NCI-H526 (cell line): ENCODE measurements at regions not wholly inside any gene's neighbourhood (a gene's known extent, or its start where the extent isn't known, plus 50 kb on each side); places are given as distances from the start of the nearest gene placed in this dataset.

Experiments
- DNase-seq, 2 experiments: peaks; one replicate each; lab custom pipeline; 2025; lab: John Stamatoyannopoulos, UW

GRCh38 chr14:104291123-104292000, 153.0 kb downstream of the KIF26A start:
- peak in 1 of 2 experiments; percentile 67 for DNase-seq

- DNase-seq = no peak
These were observed 153.9 kb downstream of the KIF26A start for GRCh38 chr14:104292084-104292970.

- no peak for DNase-seq
These were observed 154.9 kb downstream of the KIF26A start for GRCh38 chr14:104293231-104293841.

DNA sequence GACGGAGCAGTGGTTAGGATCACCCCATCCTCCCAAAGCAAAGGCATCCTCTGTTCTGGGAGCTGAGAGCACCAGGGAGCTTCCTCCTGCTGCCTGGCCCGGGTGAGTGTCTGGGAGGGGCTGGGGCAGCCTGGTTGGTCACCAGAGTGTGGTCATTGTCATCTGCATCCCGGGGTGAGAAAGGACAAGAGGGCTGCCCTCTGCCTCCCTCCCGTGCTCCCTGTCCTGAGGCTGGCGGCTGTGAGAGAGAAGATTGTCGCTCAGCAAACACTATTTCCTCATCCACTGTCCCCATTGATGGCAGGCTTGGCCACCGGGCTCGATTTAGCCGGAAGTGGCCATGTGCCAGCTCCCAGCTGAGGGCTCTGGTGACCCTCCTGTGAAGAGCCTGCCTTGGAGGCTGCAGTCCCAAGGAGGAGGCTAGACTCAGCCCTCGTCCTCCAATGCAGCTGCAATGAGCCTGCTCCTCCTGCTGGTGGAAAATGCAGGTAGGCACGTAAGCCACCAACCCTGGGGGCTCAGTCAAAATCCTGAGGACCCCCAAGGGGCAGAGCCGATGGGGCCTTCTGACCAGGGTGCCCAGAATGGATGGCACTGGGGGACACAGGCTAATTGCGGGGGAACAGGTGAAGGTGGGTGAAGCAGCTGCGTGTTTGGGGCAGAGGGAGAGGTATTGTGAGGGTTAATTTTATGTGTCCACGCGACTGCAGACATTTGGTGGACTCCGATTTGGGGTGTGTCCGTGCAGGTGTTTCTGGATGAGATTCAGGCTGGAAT, 155.7 kb downstream of the KIF26A start:
- DNase-seq = peak in 1 of 2 experiments; percentile 23

DNA sequence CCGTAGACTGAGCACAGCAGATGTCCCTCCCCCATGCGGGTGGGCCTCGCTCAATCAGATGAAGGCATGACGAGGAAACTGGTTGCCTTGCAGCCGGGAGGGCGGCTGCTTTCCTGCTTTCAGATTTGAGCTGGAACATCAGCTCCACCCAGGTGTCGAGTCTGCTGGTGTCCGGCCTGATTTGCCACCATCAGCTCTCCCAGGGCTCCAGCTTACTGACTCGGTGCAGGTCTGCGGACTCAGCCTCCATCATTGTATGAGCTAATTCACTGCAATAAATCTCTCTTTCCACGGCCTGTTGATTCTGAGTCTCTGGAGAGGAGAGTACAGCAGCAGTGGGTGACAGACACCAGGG, 156.2 kb downstream of the KIF26A start:
- DNase-seq = peak in 1 of 2 experiments; percentile 27

DNA sequence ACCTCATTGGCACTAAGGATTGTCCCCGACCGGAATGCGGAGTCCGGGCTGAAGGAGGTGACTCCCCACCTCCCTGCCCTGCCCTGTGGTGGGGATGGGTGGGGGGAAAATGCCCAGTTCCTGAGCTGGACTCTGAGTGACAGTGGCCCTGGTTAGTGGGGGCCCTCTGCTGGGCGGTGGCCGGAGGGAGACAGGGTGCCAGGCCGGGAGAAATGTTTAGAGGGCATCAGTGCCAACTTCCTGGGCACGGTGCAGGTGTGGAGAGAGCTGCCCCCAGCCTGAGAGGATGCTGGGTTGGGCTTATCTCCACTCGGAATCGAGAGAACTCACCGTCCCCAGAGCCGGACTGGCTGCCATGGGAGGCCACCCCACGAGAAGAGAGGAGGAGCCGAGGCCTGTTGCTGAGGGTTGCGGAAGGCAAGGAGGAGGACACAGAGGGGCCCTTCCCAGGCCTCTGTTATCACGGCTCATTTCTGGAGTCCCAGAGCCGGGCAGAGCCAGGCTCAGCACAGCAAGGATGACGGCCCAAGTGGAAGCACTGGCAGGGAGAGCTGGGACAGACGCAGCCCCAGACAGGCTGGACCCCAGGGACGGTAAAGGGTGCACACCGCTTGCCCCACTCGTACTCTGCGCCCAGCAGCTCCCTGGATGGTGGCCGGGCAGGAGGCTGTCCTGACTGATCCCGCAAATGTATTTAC, 156.7 kb downstream of the KIF26A start:
- no peak for DNase-seq

DNA sequence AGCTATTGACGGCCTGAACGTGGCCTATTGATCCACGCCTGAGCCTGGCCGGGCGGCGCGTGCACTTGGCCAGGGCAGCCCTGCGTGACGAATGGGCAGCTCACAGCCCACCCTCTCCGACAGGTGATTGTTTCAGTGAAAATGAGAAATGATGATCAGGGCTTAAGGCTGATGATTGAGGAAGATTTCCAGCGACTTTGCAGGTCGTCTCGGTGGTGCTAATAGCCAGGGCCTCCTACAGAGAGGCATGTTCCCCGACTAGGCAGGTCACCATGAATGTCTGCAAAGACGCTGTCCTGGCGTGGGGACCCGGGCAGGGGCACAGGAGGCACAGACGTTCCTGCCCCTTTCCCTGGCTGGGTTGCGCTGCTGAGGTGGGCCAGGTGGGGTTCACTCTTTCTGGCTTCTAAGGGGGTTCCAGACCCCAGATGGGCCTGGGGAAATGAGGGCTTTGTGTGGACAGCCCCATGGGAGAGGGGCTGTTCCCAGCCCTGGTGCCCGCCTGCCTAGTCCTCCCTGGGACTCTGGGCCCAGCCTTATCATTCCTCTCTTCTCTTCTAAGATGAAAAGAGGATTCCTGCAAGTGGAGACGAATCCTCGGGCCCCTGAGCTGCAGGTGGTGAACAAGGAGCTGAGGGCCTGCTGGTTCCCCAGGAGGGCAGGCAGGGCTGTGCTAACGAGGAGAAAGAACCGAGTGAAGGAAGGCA, 157.4 kb downstream of the KIF26A start:
- no peak for DNase-seq

DNA sequence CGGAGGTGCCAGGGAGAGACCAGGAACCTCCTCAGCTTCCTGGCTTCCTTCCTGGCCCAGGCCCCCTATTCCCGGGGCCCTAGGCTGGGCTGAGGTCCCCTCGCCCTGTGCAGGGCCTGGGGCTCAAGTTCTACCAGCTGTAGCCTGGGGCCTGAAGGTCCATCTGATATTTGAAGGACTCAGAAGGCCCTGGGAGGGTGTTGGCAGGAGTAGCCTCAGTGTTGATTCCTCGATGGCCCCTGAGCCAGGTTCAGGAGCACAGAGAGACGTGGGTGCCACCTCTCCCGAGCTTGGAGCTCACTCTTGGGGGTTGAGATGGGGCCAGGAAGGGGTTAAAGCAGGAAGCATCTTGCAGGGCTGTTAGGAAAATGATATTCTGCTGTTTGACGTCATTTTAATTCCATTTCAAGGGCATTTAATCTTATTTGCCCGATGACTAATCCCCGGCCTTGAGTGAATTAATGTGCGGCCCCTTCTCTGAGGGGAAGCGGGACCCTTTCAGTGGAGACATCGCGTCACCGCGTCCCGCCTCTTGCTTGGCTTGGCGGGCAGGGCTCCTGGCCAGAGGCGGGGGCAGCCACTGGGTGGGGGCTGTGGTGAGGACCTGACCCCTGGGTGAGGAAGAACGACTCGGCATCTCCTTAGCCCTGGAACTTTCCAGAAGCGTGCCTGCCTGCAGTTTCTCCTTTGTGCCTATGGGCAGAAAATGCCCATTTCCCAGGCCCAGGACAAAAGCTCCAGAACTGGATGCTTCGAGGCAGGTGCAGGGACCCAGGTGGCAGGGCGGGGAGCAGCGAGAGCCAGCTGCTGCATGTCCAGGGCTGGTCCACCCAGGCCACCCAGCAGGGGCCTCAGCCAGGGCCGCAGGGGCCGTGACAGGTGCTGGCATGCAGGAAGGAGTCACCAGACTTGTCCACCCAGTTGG, 158.3 kb downstream of the KIF26A start:
- DNase-seq = no peak

GRCh38 chr14:104297313-104297704, 158.9 kb downstream of the KIF26A start:
- no peak for DNase-seq

DNA sequence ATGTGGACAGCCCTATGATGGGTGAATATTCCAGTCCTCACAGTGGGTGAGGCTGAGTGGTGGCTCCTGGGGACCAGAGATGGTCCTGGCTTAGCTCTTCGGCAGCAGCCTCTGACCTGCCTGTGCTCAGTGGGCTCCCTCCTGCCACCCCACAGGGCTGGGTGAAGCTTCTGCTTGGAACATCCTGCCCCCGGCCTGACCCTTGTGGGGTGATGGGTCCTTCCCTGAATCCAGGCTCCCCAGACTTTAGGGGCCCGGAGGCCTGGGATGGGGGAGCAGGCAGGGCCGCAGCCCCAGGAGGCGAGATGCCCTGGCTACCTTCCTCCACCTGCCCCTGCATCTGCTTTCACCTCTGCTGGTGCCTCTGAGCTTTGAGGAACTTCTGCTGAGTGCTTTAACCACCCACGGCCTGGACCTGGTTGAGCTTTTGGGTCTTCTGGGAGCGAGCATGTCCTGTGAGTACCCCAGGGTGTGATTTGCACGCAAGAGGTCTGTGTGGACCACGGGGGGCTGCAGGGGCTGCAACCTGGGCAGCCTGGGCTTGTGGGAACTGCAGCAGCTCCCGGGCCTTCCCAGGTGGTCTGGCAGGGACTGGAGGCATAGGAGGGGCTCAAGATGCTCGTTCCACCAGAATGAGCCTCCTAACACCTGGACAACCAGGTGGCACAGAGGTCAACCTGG, 159.5 kb downstream of the KIF26A start:
- DNase-seq = no peak

GRCh38 chr14:104298458-104298857, 160.1 kb downstream of the KIF26A start:
- DNase-seq = no peak

- no peak for DNase-seq
These were observed 161.8 kb downstream of the KIF26A start for GRCh38 chr14:104299993-104300761.

GRCh38 chr14:104301731-104302460, 163.5 kb downstream of the KIF26A start:
- DNase-seq = no peak

- no peak for DNase-seq
These were observed 164.5 kb downstream of the KIF26A start for GRCh38 chr14:104302794-104303405.

DNA sequence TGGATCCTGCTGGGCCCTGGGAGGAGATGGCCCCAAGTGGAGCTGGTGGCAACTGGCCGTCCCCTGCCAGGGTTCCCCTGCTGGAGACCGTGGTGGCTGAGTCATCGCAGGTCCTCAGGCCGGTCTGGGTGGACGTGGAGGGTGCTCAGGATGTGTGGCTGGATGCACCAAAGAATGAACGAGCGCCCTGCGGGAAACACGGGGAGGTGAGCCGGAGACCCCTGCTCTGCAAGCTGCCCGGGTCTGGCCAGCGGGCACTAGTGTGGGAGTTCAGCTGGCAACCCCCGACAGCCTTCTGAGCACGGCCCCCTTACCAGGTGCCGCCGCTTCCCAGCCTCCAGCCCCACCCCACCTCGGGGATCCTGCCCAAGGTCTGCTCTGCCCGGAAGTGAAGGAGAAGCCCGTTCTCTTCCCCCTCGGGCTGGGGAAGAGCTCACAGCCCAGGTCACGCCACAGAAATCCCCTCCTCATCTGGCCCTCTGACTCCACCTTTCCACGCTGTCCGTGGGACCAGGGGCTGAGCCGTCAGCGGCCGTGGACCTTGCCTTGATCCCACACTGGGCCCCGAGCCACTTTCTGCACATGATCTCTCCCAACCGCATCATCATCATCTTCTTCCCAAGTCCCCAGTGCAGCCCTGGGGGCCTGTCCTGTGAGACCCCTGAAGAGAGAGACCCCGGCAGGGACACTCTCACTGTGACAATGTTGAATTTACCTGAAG, 165.5 kb downstream of the KIF26A start:
- DNase-seq = no peak
